H9 (cell line): ENCODE measurements at regions not wholly inside any gene's neighbourhood (a gene's known extent, or its start where the extent isn't known, plus 50 kb on each side); places are given as distances from the start of the nearest gene placed in this dataset.

Experiments
- DNase-seq: peaks from one replicate; pipeline ENCODE4 v3.0.0-alpha.2; 2017
- H2AFZ ChIP-seq: one replicate; pipeline ENCODE4 v1.6.1; 2013; ENCODE audit warnings: mild to moderate bottlenecking, low read length, control low read depth, moderate library complexity
- H2AK5ac ChIP-seq: 2 replicates; pipeline ENCODE4 v1.6.1; 2013; ENCODE audit warnings: low read length, control low read depth, mixed read lengths; ENCODE audit not compliant: insufficient read length
- H2BK120ac ChIP-seq: one replicate; pipeline ENCODE4 v1.6.1; 2013; ENCODE audit warnings: low read depth, mild to moderate bottlenecking, low read length, control low read depth, inconsistent platforms; ENCODE audit not compliant: poor library complexity, severe bottlenecking
- H2BK12ac ChIP-seq: 2 replicates; pipeline ENCODE4 v1.6.1; 2013; ENCODE audit warnings: low read length, control low read depth, mixed read lengths, low read depth; ENCODE audit not compliant: insufficient read length
- H2BK15ac ChIP-seq: 2 replicates; pipeline ENCODE4 v1.6.1; 2013; ENCODE audit warnings: low read depth, low read length, control low read depth
- H2BK20ac ChIP-seq: one replicate; pipeline ENCODE4 v1.6.1; 2013; ENCODE audit warnings: low read depth, mild to moderate bottlenecking, low read length, control low read depth, inconsistent platforms; ENCODE audit not compliant: poor library complexity, severe bottlenecking
- H2BK5ac ChIP-seq: 2 replicates; pipeline ENCODE4 v1.6.1; 2013; ENCODE audit warnings: low read length, control low read depth, mixed read lengths; ENCODE audit not compliant: insufficient read length
- H3K14ac ChIP-seq: 2 replicates; pipeline ENCODE4 v1.6.1; 2013; ENCODE audit warnings: low read length, control low read depth; ENCODE audit not compliant: insufficient read depth
- H3K18ac ChIP-seq: 2 replicates; pipeline ENCODE4 v1.6.1; 2013; ENCODE audit warnings: low read depth, mild to moderate bottlenecking, mixed read lengths, low read length, control low read depth; ENCODE audit not compliant: insufficient read length
- H3K23ac ChIP-seq: 2 replicates; pipeline ENCODE4 v1.6.1; 2013; ENCODE audit warnings: low read length, control low read depth, mixed read lengths, low read depth; ENCODE audit not compliant: insufficient read length
- H3K23me2 ChIP-seq: 2 replicates; pipeline ENCODE4 v1.6.1; 2013; ENCODE audit warnings: low read depth, mild to moderate bottlenecking, mixed read lengths, low read length, control low read depth; ENCODE audit not compliant: insufficient read length, poor library complexity, severe bottlenecking
- H3K27ac ChIP-seq: 2 replicates; pipeline ENCODE4 v1.5.1; 2013; ENCODE audit warnings: low read length, control low read depth, mixed read lengths, low read depth; ENCODE audit not compliant: insufficient read length
- H3K27me3 ChIP-seq: 2 replicates; pipeline ENCODE4 v1.6.1; 2013; ENCODE audit warnings: low read length, control low read depth, inconsistent platforms; ENCODE audit not compliant: insufficient read depth
- H3K4ac ChIP-seq: 2 replicates; pipeline ENCODE4 v1.6.1; 2013; ENCODE audit warnings: low read depth, mild to moderate bottlenecking, control low read depth, inconsistent platforms, low read length, moderate library complexity
- H3K4me1 ChIP-seq: 2 replicates; pipeline ENCODE4 v1.6.1; 2013; ENCODE audit warnings: low read length, control low read depth, inconsistent platforms; ENCODE audit not compliant: insufficient read depth
- H3K4me2 ChIP-seq: 2 replicates; pipeline ENCODE4 v1.6.1; 2013; ENCODE audit warnings: low read length, control low read depth, mixed read lengths; ENCODE audit not compliant: insufficient read length, insufficient read depth
- H3K56ac ChIP-seq: 2 replicates; pipeline ENCODE4 v1.6.1; 2013; ENCODE audit warnings: low read depth, mild to moderate bottlenecking, mixed read lengths, low read length, control low read depth; ENCODE audit not compliant: insufficient read length
- H3K79me1 ChIP-seq: 2 replicates; pipeline ENCODE4 v1.6.1; 2013; ENCODE audit warnings: low read depth, mild to moderate bottlenecking, moderate library complexity, low read length, control low read depth, inconsistent platforms; ENCODE audit not compliant: insufficient read depth, poor library complexity, severe bottlenecking
- H3K79me2 ChIP-seq: 2 replicates; pipeline ENCODE4 v1.6.1; 2013; ENCODE audit warnings: low read length, control low read depth, inconsistent platforms; ENCODE audit not compliant: insufficient read depth
- H3K9ac ChIP-seq: 2 replicates; pipeline ENCODE4 v1.6.1; 2013; ENCODE audit warnings: low read length, control low read depth, mixed read lengths; ENCODE audit not compliant: insufficient read length; ENCODE audit errors: extremely low read depth
- H3K9me3 ChIP-seq: one replicate; pipeline ENCODE4 v1.6.1; 2013; ENCODE audit warnings: low read depth, low read length, inconsistent platforms; ENCODE audit not compliant: control insufficient read depth
- H3T11ph ChIP-seq: one replicate; pipeline ENCODE4 v1.6.1; 2013; ENCODE audit warnings: mild to moderate bottlenecking, low read length, control low read depth, inconsistent platforms
- H4K20me1 ChIP-seq: one replicate; pipeline ENCODE4 v1.6.1; 2013; ENCODE audit not compliant: control insufficient read depth, insufficient read length, insufficient read depth
- H4K5ac ChIP-seq: 2 replicates; pipeline ENCODE4 v1.6.1; 2013; ENCODE audit warnings: low read depth, mild to moderate bottlenecking, mixed read lengths, low read length, control low read depth; ENCODE audit not compliant: insufficient read length
- H4K8ac ChIP-seq: replicated peaks from 2 replicates; pipeline ENCODE4 v1.6.1; 2013; ENCODE audit warnings: low read length, control low read depth, mixed read lengths, low read depth; ENCODE audit not compliant: insufficient read length
- H4K91ac ChIP-seq: 2 replicates; pipeline ENCODE4 v1.6.1; 2013; ENCODE audit warnings: low read depth, mild to moderate bottlenecking, moderate library complexity, mixed read lengths, low read length, control low read depth; ENCODE audit not compliant: insufficient read length
- H3K27ac Mint-ChIP-seq, 3 experiments: 2 replicates in 2 of 3; 3 replicates in 1 of 3; pipeline ENCODE4 v1.8.0; 2020 to 2021; ENCODE audit warnings: mixed read lengths in 3 of 3, mild to moderate bottlenecking in 1 of 3, moderate library complexity in 1 of 3
- H3K27me3 Mint-ChIP-seq: 2 replicates; pipeline ENCODE4 v1.8.0; 2021; ENCODE audit warnings: low read depth, mild to moderate bottlenecking, moderate library complexity, mixed read lengths
- H3K36me3 Mint-ChIP-seq, 3 experiments: 2 replicates in 2 of 3; 3 replicates in 1 of 3; pipeline ENCODE4 v1.8.0; 2020 to 2021; ENCODE audit warnings: low read depth in 3 of 3, mixed read lengths in 3 of 3; ENCODE audit not compliant: insufficient read depth in 1 of 3
- H3K4me1 Mint-ChIP-seq, 2 experiments: 2 replicates each; pipeline ENCODE4 v1.8.0; 2020; ENCODE audit warnings: mixed read lengths in 2 of 2
- H3K4me3 Mint-ChIP-seq, 2 experiments: 2 replicates in 1 of 2; 3 replicates in 1 of 2; pipeline ENCODE4 v1.8.0; 2020 to 2021; ENCODE audit warnings: mild to moderate bottlenecking in 2 of 2, mixed read lengths in 2 of 2, moderate library complexity in 1 of 2
- H3K9me3 Mint-ChIP-seq, 2 experiments: 2 replicates in 1 of 2; 3 replicates in 1 of 2; pipeline ENCODE4 v1.8.0; 2020; ENCODE audit warnings: mild to moderate bottlenecking in 2 of 2, mixed read lengths in 2 of 2, moderate library complexity in 1 of 2
- WGBS: extraction: QIAGEN DNeasy Blood & Tissue Kit; methylation state at CpG from one replicate; pipeline ENCODE4 v1.1.7; 2013; ENCODE audit warnings: missing lambda C conversion rate, low lambda C conversion rate, mixed read lengths; ENCODE audit not compliant: insufficient read length; ENCODE audit errors: extremely low coverage; 5-methylcytosine and 5-hydroxymethylcytosine counted together
- TF ChIP-seq, protein P1 (sequence below): fragments of 200-600 bp; sonication (generic); conservative IDR thresholded peaks from 3 replicates; pipeline ENCODE4 v1.8.0; 2021; ENCODE audit warnings: antibody characterized with exemption, mild to moderate bottlenecking

- no peak overlapping the region for H3K9ac ChIP-seq
- no peak overlapping the region for H2AK5ac ChIP-seq
- Mint-ChIP-seq H3K27me3 (no peaks in the 10 kb centered on the region; the same call in none of the 2 replicates), H3K9me3 (peaks cover 2 to 9% of the 10 kb centered on the region in 2 experiments; a peak in 4 of 5 replicates), H3K4me3 (no peak overlapping the region), H3K27ac (no peak overlapping the region; a peak in 1 of 7 replicates), H3K4me1 (peaks cover 2 to 4% of the 10 kb centered on the region in 2 experiments; a peak in 2 of 4 replicates), H3K36me3 (peaks cover 0 to under 1% (median 0%) of the 10 kb centered on the region in 3 experiments; a peak in 3 of 7 replicates)
- no peaks in the 10 kb centered on the region for H3K79me1 ChIP-seq
- H3K4me1 ChIP-seq: no peaks in the 10 kb centered on the region
- H3T11ph ChIP-seq: no peak overlapping the region
- no peaks in the 10 kb centered on the region for H3K9me3 ChIP-seq
- H3K14ac ChIP-seq: no peak overlapping the region
- H4K91ac ChIP-seq: no peak overlapping the region
- TF ChIP-seq, protein P1, sequence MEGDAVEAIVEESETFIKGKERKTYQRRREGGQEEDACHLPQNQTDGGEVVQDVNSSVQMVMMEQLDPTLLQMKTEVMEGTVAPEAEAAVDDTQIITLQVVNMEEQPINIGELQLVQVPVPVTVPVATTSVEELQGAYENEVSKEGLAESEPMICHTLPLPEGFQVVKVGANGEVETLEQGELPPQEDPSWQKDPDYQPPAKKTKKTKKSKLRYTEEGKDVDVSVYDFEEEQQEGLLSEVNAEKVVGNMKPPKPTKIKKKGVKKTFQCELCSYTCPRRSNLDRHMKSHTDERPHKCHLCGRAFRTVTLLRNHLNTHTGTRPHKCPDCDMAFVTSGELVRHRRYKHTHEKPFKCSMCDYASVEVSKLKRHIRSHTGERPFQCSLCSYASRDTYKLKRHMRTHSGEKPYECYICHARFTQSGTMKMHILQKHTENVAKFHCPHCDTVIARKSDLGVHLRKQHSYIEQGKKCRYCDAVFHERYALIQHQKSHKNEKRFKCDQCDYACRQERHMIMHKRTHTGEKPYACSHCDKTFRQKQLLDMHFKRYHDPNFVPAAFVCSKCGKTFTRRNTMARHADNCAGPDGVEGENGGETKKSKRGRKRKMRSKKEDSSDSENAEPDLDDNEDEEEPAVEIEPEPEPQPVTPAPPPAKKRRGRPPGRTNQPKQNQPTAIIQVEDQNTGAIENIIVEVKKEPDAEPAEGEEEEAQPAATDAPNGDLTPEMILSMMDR: no peak
- no peak overlapping the region for H2BK12ac ChIP-seq
- no peak for DNase-seq
- H3K18ac ChIP-seq: no peak overlapping the region
- H3K79me2 ChIP-seq: no peaks in the 10 kb centered on the region
- H2BK5ac ChIP-seq: no peak overlapping the region
- no peak overlapping the region for H2AFZ ChIP-seq
- H3K27ac ChIP-seq: no peak overlapping the region
- no peak overlapping the region for H3K56ac ChIP-seq
- no peak overlapping the region for H3K4ac ChIP-seq
- H4K5ac ChIP-seq: no peak overlapping the region
- no peak overlapping the region for H2BK15ac ChIP-seq
- H2BK120ac ChIP-seq: no peak overlapping the region
- H3K27me3 ChIP-seq: no peaks in the 10 kb centered on the region
- no peak overlapping the region for H3K4me2 ChIP-seq
- H4K8ac ChIP-seq: no peak overlapping the region
- H3K23me2 ChIP-seq: no peaks in the 10 kb centered on the region
- no peak overlapping the region for H3K23ac ChIP-seq
- H2BK20ac ChIP-seq: no peak overlapping the region
- no CpG with 5 or more reads among the region's 3 CpGs for WGBS
- no peaks in the 10 kb centered on the region for H4K20me1 ChIP-seq
These were observed 320.3 kb upstream of the PLXNA2 start for GRCh38 chr1:208564466-208564865.
